GM12892 (cell line): ENCODE measurements at regions not wholly inside any gene's neighbourhood (a gene's known extent, or its start where the extent isn't known, plus 50 kb on each side); places are given as distances from the start of the nearest gene placed in this dataset.

Experiments used
- POLR2A ChIP-seq: IDR thresholded peaks from 2 replicates; pipeline ENCODE4 v1.6.1; 2011; ENCODE audit warnings: low read depth, low read length, control low read depth
- TAF1 ChIP-seq: IDR thresholded peaks from 2 replicates; pipeline ENCODE4 v1.6.1; 2011; ENCODE audit warnings: low read depth, mild to moderate bottlenecking, control low read depth, low read length, borderline replicate concordance

- TF ChIP-seq TAF1: no peak
- TF ChIP-seq POLR2A: no peak
Measured at GRCh38 chr7:17181482-17181881, 117.0 kb upstream of the AHR start.
